Spinal cord (tissue), 9 donors: ENCODE measurements at regions not wholly inside any gene's neighbourhood (a gene's known extent, or its start where the extent isn't known, plus 50 kb on each side); places are given as distances from the start of the nearest gene placed in this dataset.

Experiments used
- DNase-seq, 6 donors: peaks; one replicate each; pipeline versions ENCODE4 v3.0.0 to v3.0.0-alpha.2; 2013 to 2015; ENCODE audit warnings: low spot score in 6 of 6, low read depth in 4 of 6
- H3K27ac ChIP-seq: one replicate; pipeline ENCODE4 v1.5.1; 2013; ENCODE audit warnings: low read depth, low read length, control low read depth
- H3K27me3 ChIP-seq: one replicate; pipeline ENCODE4 v1.6.1; 2013; ENCODE audit warnings: low read length; ENCODE audit not compliant: control insufficient read depth, insufficient read depth
- H3K36me3 ChIP-seq: one replicate; pipeline ENCODE4 v1.6.1; 2013; ENCODE audit warnings: low read length; ENCODE audit not compliant: control insufficient read depth, insufficient read depth
- H3K4me1 ChIP-seq: one replicate; pipeline ENCODE4 v1.6.1; 2013; ENCODE audit warnings: low read length; ENCODE audit not compliant: control insufficient read depth, insufficient read depth
- H3K4me3 ChIP-seq: one replicate; pipeline ENCODE4 v1.5.1; 2013; ENCODE audit warnings: low read depth, low read length, control low read depth
- H3K9me3 ChIP-seq: one replicate; pipeline ENCODE4 v1.6.1; 2013; ENCODE audit warnings: low read length; ENCODE audit not compliant: control insufficient read depth, insufficient read depth
- WGBS: methylation state at CpG from one replicate; pipeline ENCODE4 v1.1.5; 2013; ENCODE audit warnings: missing lambda C conversion rate; ENCODE audit not compliant: insufficient coverage; 5-methylcytosine and 5-hydroxymethylcytosine counted together
- donor health status: healthy.

- H3K27me3 ChIP-seq: no peaks in the 10 kb centered on the region
- H3K9me3 ChIP-seq: no peaks in the 10 kb centered on the region
- DNase-seq: no peak
- no peak overlapping the region for H3K4me3 ChIP-seq
- H3K36me3 ChIP-seq: no peaks in the 10 kb centered on the region
- H3K27ac ChIP-seq: no peak overlapping the region
- 67% methylated on average over 1 of the region's 2 CpGs for WGBS
- no peaks in the 10 kb centered on the region for H3K4me1 ChIP-seq
Observed at GRCh38 chr16:73599870-73600269, 551.9 kb upstream of the ZFHX3 start.

GRCh38 chr16:73599351-73599750 is 551.4 kb upstream of the ZFHX3 start:
- WGBS: 61% methylated on average over 2 of the region's 2 CpGs
- Histone ChIP-seq H3K27me3 (no peaks in the 10 kb centered on the region), H3K27ac (no peak overlapping the region), H3K36me3 (no peaks in the 10 kb centered on the region), H3K4me3 (no peak overlapping the region), H3K9me3 (no peaks in the 10 kb centered on the region), H3K4me1 (no peaks in the 10 kb centered on the region)
- peak in 1 of 6 donors; percentile 62 for DNase-seq

GRCh38 chr16:73584157-73584556 is 536.2 kb upstream of the ZFHX3 start:
- no peaks in the 10 kb centered on the region for H3K9me3 ChIP-seq
- H3K36me3 ChIP-seq: no peaks in the 10 kb centered on the region
- no peaks in the 10 kb centered on the region for H3K27me3 ChIP-seq
- H3K4me1 ChIP-seq: no peaks in the 10 kb centered on the region
- no peak for DNase-seq
- WGBS: no CpG with 5 or more reads among the region's 1 CpG
- no peak overlapping the region for H3K4me3 ChIP-seq
- no peak overlapping the region for H3K27ac ChIP-seq

- Histone ChIP-seq H3K36me3 (no peaks in the 10 kb centered on the region), H3K27ac (no peak overlapping the region), H3K4me3 (no peak overlapping the region), H3K4me1 (peaks cover 2% of the 10 kb centered on the region), H3K9me3 (no peaks in the 10 kb centered on the region), H3K27me3 (peaks cover 16% of the 10 kb centered on the region)
- peak in 4 of 6 donors; percentile 31 to 51 (median 38) for DNase-seq
- WGBS: 52% methylated on average over 5 of the region's 8 CpGs
Observed at GRCh38 chr16:73572135-73572828, 524.4 kb upstream of the ZFHX3 start.

GRCh38 chr16:73569266-73569980 is 521.5 kb upstream of the ZFHX3 start:
- DNase-seq: no peak
- H3K4me3 ChIP-seq: no peak overlapping the region
- 80% methylated on average over 2 of the region's 9 CpGs for WGBS
- H3K27me3 ChIP-seq: peaks cover 16% of the 10 kb centered on the region
- H3K36me3 ChIP-seq: no peaks in the 10 kb centered on the region
- H3K4me1 ChIP-seq: peaks cover 2% of the 10 kb centered on the region
- no peaks in the 10 kb centered on the region for H3K9me3 ChIP-seq
- H3K27ac ChIP-seq: no peak overlapping the region

GRCh38 chr16:73568769-73569168 is 520.8 kb upstream of the ZFHX3 start:
- Histone ChIP-seq H3K27ac (no peak overlapping the region), H3K27me3 (peaks cover 16% of the 10 kb centered on the region), H3K4me1 (peaks cover 2% of the 10 kb centered on the region), H3K36me3 (no peaks in the 10 kb centered on the region), H3K9me3 (no peaks in the 10 kb centered on the region), H3K4me3 (no peak overlapping the region)
- no peak for DNase-seq
- 94% methylated on average over 9 of the region's 10 CpGs for WGBS

GRCh38 chr16:73565925-73566324 is 518.0 kb upstream of the ZFHX3 start:
- no peaks in the 10 kb centered on the region for H3K9me3 ChIP-seq
- no peaks in the 10 kb centered on the region for H3K4me1 ChIP-seq
- 93% methylated on average over 3 of the region's 3 CpGs for WGBS
- no peak overlapping the region for H3K27ac ChIP-seq
- no peak overlapping the region for H3K4me3 ChIP-seq
- H3K36me3 ChIP-seq: no peaks in the 10 kb centered on the region
- peaks cover 10% of the 10 kb centered on the region for H3K27me3 ChIP-seq
- no peak for DNase-seq

GRCh38 chr16:73565263-73565662 is 517.3 kb upstream of the ZFHX3 start:
- no peak overlapping the region for H3K4me3 ChIP-seq
- no peak for DNase-seq
- H3K36me3 ChIP-seq: no peaks in the 10 kb centered on the region
- no peaks in the 10 kb centered on the region for H3K9me3 ChIP-seq
- H3K27ac ChIP-seq: no peak overlapping the region
- H3K27me3 ChIP-seq: peaks cover 7% of the 10 kb centered on the region
- no peaks in the 10 kb centered on the region for H3K4me1 ChIP-seq
- WGBS: 100% methylated on average over 2 of the region's 7 CpGs

- Histone ChIP-seq H3K4me3 (no peak overlapping the region), H3K4me1 (no peaks in the 10 kb centered on the region), H3K27ac (no peak overlapping the region), H3K27me3 (peaks cover 5% of the 10 kb centered on the region), H3K9me3 (no peaks in the 10 kb centered on the region), H3K36me3 (no peaks in the 10 kb centered on the region)
- no peak for DNase-seq
- no CpG with 5 or more reads among the region's 3 CpGs for WGBS
Observed at GRCh38 chr16:73563709-73564108, 515.8 kb upstream of the ZFHX3 start.

- H3K27me3 ChIP-seq: no peaks in the 10 kb centered on the region
- H3K4me3 ChIP-seq: no peak overlapping the region
- WGBS: 100% methylated on average over 2 of the region's 7 CpGs
- no peaks in the 10 kb centered on the region for H3K4me1 ChIP-seq
- no peak for DNase-seq
- no peak overlapping the region for H3K27ac ChIP-seq
- H3K36me3 ChIP-seq: no peaks in the 10 kb centered on the region
- H3K9me3 ChIP-seq: no peaks in the 10 kb centered on the region
Observed at GRCh38 chr16:73560497-73560896, 512.6 kb upstream of the ZFHX3 start.
